ENCODE measurements at regions not wholly inside any gene's neighbourhood (a gene's known extent, or its start where the extent isn't known, plus 50 kb on each side); places are given as distances from the start of the nearest gene placed in this dataset.

DNA sequence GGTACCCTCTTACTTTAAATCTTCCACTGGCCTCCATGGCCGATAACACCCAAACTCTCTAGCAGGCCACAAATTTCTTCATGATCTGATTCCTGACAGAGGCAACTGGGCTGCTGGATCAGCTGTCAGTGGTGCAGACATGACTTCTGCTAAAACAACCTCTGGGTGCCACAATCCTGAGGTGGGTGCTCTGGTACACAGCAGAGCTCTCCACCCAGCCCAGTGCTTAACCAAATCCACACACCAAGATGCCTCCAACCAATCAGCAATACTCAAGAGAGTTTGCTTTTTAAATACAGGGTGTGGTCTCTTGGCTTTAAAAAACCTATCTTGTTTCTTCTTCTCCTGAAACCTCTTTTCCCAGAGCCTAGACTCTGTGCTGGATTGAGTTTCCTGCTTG, 126.6 kb upstream of the SPACA1 start:
- Histone ChIP-seq H3K4me1 (no peaks in the 10 kb centered on the region), H3K36me3 (no peaks in the 10 kb centered on the region), H3K9me3 (no peaks in the 10 kb centered on the region), H3K27me3 (ENCODE audit: low read depth) (no peaks in the 10 kb centered on the region), H3K27ac (no peak overlapping the region), H3K4me3 (no peak overlapping the region)
- intact Hi-C loops (cut with DNase I): no loop called here
- TF ChIP-seq, protein P1, sequence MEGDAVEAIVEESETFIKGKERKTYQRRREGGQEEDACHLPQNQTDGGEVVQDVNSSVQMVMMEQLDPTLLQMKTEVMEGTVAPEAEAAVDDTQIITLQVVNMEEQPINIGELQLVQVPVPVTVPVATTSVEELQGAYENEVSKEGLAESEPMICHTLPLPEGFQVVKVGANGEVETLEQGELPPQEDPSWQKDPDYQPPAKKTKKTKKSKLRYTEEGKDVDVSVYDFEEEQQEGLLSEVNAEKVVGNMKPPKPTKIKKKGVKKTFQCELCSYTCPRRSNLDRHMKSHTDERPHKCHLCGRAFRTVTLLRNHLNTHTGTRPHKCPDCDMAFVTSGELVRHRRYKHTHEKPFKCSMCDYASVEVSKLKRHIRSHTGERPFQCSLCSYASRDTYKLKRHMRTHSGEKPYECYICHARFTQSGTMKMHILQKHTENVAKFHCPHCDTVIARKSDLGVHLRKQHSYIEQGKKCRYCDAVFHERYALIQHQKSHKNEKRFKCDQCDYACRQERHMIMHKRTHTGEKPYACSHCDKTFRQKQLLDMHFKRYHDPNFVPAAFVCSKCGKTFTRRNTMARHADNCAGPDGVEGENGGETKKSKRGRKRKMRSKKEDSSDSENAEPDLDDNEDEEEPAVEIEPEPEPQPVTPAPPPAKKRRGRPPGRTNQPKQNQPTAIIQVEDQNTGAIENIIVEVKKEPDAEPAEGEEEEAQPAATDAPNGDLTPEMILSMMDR (IDR thresholded peaks at IDR 0.05): no peak
- no peak for DNase-seq
- ATAC-seq: no peak

DNA sequence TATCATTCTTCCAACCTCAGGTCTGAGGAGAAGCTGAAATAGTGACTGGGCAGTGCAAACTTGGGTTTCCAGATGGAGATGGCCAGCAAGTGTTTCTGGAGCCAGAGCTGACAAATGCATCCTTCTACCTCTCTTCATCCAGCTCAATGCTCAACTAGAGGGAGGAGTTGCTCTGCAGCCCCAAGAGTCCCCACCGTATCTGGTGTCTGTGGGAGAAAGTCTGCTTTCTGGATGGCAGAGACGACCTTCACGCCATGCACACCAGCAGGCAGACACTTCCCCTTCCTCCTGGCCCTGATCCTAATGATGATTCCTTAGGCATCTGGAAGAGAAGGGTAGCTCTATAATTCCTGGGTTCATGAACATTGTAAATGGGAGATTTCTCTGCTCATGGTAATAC, 127.4 kb upstream of the SPACA1 start:
- no peaks in the 10 kb centered on the region for H3K36me3 ChIP-seq
- no peaks in the 10 kb centered on the region for H3K9me3 ChIP-seq
- intact Hi-C loops (cut with DNase I): no loop called here
- no peaks in the 10 kb centered on the region for H3K4me1 ChIP-seq
- H3K27me3 ChIP-seq (ENCODE audit: low read depth): no peaks in the 10 kb centered on the region
- no peak overlapping the region for H3K27ac ChIP-seq
- TF ChIP-seq, protein P1 (IDR thresholded peaks at IDR 0.05): no peak
- H3K4me3 ChIP-seq: no peak overlapping the region
- DNase-seq: no peak
- ATAC-seq: no peak

DNA sequence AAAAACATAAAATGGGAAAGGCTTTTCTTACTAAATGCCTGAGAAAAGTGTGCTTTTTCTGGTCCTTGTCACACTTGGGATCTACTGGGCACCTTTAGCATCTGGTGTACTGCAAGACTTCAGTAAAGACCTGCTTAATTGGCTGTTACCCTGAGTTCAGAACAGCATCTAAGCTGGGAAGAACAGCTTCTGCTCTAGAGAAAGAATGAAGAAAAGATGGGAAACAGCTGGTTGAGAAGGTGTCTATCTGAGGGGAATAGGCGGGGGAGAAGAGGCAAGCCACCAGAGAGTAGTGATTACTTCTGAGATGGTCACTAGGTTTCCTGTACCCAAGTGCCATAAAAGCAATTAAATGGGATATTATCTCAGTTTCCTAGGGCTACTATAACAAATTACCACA, 128.2 kb upstream of the SPACA1 start:
- Histone ChIP-seq H3K9me3 (no peaks in the 10 kb centered on the region), H3K27me3 (ENCODE audit: low read depth) (no peaks in the 10 kb centered on the region), H3K27ac (no peak overlapping the region), H3K36me3 (no peaks in the 10 kb centered on the region), H3K4me1 (no peaks in the 10 kb centered on the region), H3K4me3 (no peak overlapping the region)
- intact Hi-C loops (cut with DNase I): no loop called here
- ATAC-seq (no peak), DNase-seq (no peak)
- TF ChIP-seq, protein P1 (IDR thresholded peaks at IDR 0.05): no peak

DNA sequence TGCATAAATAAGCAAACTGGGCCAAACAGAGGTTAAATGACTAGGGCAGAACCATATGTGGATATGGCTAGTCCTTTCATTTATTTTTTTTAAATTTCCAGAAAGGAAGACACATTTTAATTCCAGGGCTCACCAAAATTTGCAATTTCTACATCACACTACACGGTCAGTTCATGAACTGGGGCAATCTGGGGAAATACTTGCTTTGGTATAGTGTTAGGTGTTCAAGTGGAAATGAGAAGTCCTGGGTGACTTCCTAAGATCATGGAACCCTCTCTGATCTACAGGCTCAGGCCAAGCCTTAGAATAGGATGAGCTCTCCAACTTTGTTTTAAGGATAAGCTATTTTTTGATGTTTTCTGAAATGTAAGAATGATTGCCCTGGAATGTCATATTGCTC, 128.6 kb upstream of the SPACA1 start:
- H3K27me3 ChIP-seq (ENCODE audit: low read depth): no peaks in the 10 kb centered on the region
- H3K27ac ChIP-seq: no peak overlapping the region
- no peaks in the 10 kb centered on the region for H3K4me1 ChIP-seq
- ATAC-seq (no peak), DNase-seq (no peak)
- no peak overlapping the region for H3K4me3 ChIP-seq
- intact Hi-C loops (cut with DNase I): no loop called here
- no peaks in the 10 kb centered on the region for H3K36me3 ChIP-seq
- TF ChIP-seq, protein P1 (IDR thresholded peaks at IDR 0.05): no peak
- H3K9me3 ChIP-seq: no peaks in the 10 kb centered on the region

DNA sequence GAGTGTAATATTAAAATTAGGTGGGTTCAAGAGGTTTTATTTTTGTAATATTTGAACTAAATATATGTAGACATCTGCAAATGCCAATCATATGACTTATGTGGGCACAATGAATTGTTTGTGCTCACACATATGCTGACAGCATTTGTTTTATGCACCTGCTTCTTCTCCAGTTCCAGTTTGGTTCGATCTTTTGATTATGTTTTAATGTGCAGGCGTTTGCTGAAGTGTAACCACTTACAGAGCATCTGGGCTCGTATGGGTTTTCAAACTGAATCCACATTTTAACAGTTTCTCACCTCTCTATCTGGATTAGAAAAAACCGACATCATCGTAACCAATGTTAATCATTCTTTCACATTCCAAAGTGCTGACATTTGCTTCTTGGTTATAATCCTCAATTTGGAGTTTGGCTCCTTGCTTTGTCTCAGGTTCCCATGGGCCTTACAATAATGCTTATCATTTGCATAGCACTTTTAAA, 129.1 kb upstream of the SPACA1 start:
- H3K9me3 ChIP-seq: no peaks in the 10 kb centered on the region
- intact Hi-C loops (cut with DNase I): no loop called here
- ATAC-seq (no peak), DNase-seq (no peak)
- H3K27me3 ChIP-seq (ENCODE audit: low read depth): no peaks in the 10 kb centered on the region
- no peak overlapping the region for H3K27ac ChIP-seq
- no peak overlapping the region for H3K4me3 ChIP-seq
- TF ChIP-seq, protein P1 (IDR thresholded peaks at IDR 0.05): no peak
- H3K4me1 ChIP-seq: no peaks in the 10 kb centered on the region
- no peaks in the 10 kb centered on the region for H3K36me3 ChIP-seq

DNA sequence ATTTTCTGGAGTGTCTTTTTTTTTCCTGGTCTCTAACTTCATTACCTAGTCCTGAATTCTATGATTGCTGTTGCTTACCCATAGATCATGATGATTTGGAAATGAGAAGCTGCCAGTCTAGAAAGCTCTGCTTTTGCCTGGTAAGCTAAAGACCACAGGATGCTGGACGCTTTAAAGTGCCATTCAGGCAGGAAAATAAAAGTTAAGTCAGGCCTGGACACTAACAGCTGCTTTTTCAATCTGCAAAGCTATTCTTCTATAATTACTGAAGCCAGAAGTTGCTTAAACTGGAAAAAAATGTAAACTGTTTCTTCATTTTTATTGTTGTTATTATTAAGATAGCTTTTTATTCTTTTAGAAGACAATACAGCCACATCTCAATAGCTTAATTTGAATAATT, 129.8 kb upstream of the SPACA1 start:
- Histone ChIP-seq H3K4me1 (no peaks in the 10 kb centered on the region), H3K36me3 (no peaks in the 10 kb centered on the region), H3K27ac (no peak overlapping the region), H3K27me3 (ENCODE audit: low read depth) (no peaks in the 10 kb centered on the region), H3K4me3 (no peak overlapping the region), H3K9me3 (no peaks in the 10 kb centered on the region)
- intact Hi-C loops (cut with DNase I): no loop called here
- ATAC-seq (no peak), DNase-seq (no peak)
- TF ChIP-seq, protein P1 (IDR thresholded peaks at IDR 0.05): no peak

Data from lower lobe of right lung (tissue), 2 donors.